Neural progenitor cell (in vitro differentiated cells): ENCODE measurements at regions not wholly inside any gene's neighbourhood (a gene's known extent, or its start where the extent isn't known, plus 50 kb on each side); places are given as distances from the start of the nearest gene placed in this dataset. TPM values are rescaled to one million over a fixed set of nuclear protein-coding genes. Genes with fewer than 3 reads are reported as not detected.

ENCODE experiments used
- DNase-seq: peaks from one replicate; pipeline ENCODE4 v3.0.0-alpha.2; 2016; ENCODE audit warnings: low spot score
- H2AFZ ChIP-seq: fragments of 200-600 bp; sonication (generic); replicated peaks from 2 replicates; pipeline ENCODE4 v1.6.1; 2016; ENCODE audit warnings: antibody characterized with exemption
- H3F3A ChIP-seq: fragments of 200-600 bp; sonication (generic); 2 replicates; pipeline ENCODE4 v1.6.1; 2016; ENCODE audit warnings: antibody characterized with exemption, low read depth
- H3K27ac ChIP-seq: fragments of 200-600 bp; sonication (generic); 2 replicates; pipeline ENCODE4 v1.5.1; 2016; ENCODE audit warnings: mild to moderate bottlenecking
- H3K27me3 ChIP-seq: fragments of 200-600 bp; sonication (generic); 2 replicates; pipeline ENCODE4 v1.6.1; 2016; ENCODE audit warnings: mild to moderate bottlenecking, moderate library complexity
- H3K36me3 ChIP-seq: fragments of 200-600 bp; sonication (generic); 2 replicates; pipeline ENCODE4 v1.5.1; 2016
- H3K4me1 ChIP-seq: fragments of 200-600 bp; sonication (generic); 2 replicates; pipeline ENCODE4 v1.6.1; 2016; ENCODE audit warnings: mixed run types
- H3K4me2 ChIP-seq: fragments of 200-600 bp; sonication (generic); 2 replicates; pipeline ENCODE4 v1.6.1; 2016
- H3K4me3 ChIP-seq: fragments of 200-600 bp; sonication (generic); 2 replicates; pipeline ENCODE4 v1.5.1; 2016
- H3K79me2 ChIP-seq: fragments of 200-600 bp; sonication (generic); 2 replicates; pipeline ENCODE4 v1.6.1; 2016; ENCODE audit warnings: low read depth
- H3K9ac ChIP-seq: fragments of 200-600 bp; sonication (generic); 2 replicates; pipeline ENCODE4 v1.6.1; 2016
- H3K9me3 ChIP-seq: fragments of 200-600 bp; sonication (generic); 2 replicates; pipeline ENCODE4 v1.5.1; 2016; ENCODE audit warnings: low read depth
- H4K20me1 ChIP-seq: fragments of 200-600 bp; sonication (generic); 2 replicates; pipeline ENCODE4 v1.6.1; 2016; ENCODE audit warnings: low read depth
- H3K27ac Mint-ChIP-seq: 3 replicates; pipeline ENCODE4 v1.8.0; 2021; ENCODE audit warnings: mixed read lengths
- H3K27me3 Mint-ChIP-seq: 2 replicates; pipeline ENCODE4 v1.8.0; 2022; ENCODE audit warnings: low read depth, mild to moderate bottlenecking, inconsistent platforms, moderate library complexity, mixed read lengths; ENCODE audit not compliant: insufficient read depth
- H3K36me3 Mint-ChIP-seq: 3 replicates; pipeline ENCODE4 v1.8.0; 2021; ENCODE audit warnings: mixed read lengths
- H3K4me1 Mint-ChIP-seq: 3 replicates; pipeline ENCODE4 v1.8.0; 2021; ENCODE audit warnings: mixed read lengths
- H3K4me3 Mint-ChIP-seq: 3 replicates; pipeline ENCODE4 v1.8.0; 2021; ENCODE audit warnings: mild to moderate bottlenecking, moderate library complexity, mixed read lengths
- H3K9me3 Mint-ChIP-seq: 3 replicates; pipeline ENCODE4 v1.8.0; 2020; ENCODE audit warnings: mixed read lengths
- CTCF ChIP-seq: fragments of 200-600 bp; sonication (generic); IDR thresholded peaks from 2 replicates; pipeline ENCODE4 v1.5.1; 2017; ENCODE audit warnings: antibody characterized with exemption, mild to moderate bottlenecking
- EZH2 ChIP-seq: fragments of 200-600 bp; sonication (generic); IDR thresholded peaks from 2 replicates; pipeline ENCODE4 v1.6.1; 2017; ENCODE audit warnings: antibody characterized with exemption, mild to moderate bottlenecking, moderate library complexity
- EZH2phosphoT487 ChIP-seq: fragments of 200-600 bp; sonication (generic); IDR thresholded peaks from 2 replicates; pipeline ENCODE4 v1.6.1; 2017; ENCODE audit warnings: antibody characterized with exemption
- microRNA-seq: library from miRNA; unstranded; fragments of <30 nt; microRNA quantifications from one replicate; pipeline ENCODE4, GENCODE V29; 2016
- small RNA-seq: library from RNA; depleted of rRNA; stranded (forward); fragments of <200 nt; gene quantifications from one replicate; pipeline ENCODE3, GENCODE V24; 2015

- Histone ChIP-seq H4K20me1 (no peaks in the 10 kb centered on the region), H3K27ac (no peak overlapping the region), H3K9ac (no peak overlapping the region), H3K4me1 (peaks cover 18% of the 10 kb centered on the region), H3K4me2 (no peak overlapping the region), H3K79me2 (no peaks in the 10 kb centered on the region), H2AFZ (no peak overlapping the region), H3K9me3 (no peaks in the 10 kb centered on the region), H3K36me3 (no peaks in the 10 kb centered on the region), H3F3A (no peaks in the 10 kb centered on the region), H3K27me3 (no peaks in the 10 kb centered on the region), H3K4me3 (no peak overlapping the region)
- H3K4me3 Mint-ChIP-seq, result no peak overlapping the region
- no peak overlapping the region for H3K27ac Mint-ChIP-seq
- TF ChIP-seq EZH2, result no peak
- TF ChIP-seq CTCF, result peak; percentile 20
- no peak for DNase-seq
- H3K9me3 Mint-ChIP-seq, result peaks cover 3% of the 10 kb centered on the region
- H3K36me3 Mint-ChIP-seq, result no peaks in the 10 kb centered on the region
- H3K4me1 Mint-ChIP-seq, result peaks cover 10% of the 10 kb centered on the region
- H3K27me3 Mint-ChIP-seq, result no peaks in the 10 kb centered on the region
Observed at GRCh38 chr5:129400395-129400983, 59.6 kb upstream of the ADAMTS19 start.

- no peaks in the 10 kb centered on the region for H3K27me3 ChIP-seq
- no peaks in the 10 kb centered on the region for H3K9me3 ChIP-seq
- peaks cover 14% of the 10 kb centered on the region for H3K4me1 Mint-ChIP-seq
- H3K36me3 Mint-ChIP-seq, result no peaks in the 10 kb centered on the region
- no peak for DNase-seq
- no peak overlapping the region for H3K4me3 Mint-ChIP-seq
- H3K4me3 ChIP-seq, result no peak overlapping the region
- TF ChIP-seq EZH2 (no peak), CTCF (no peak), EZH2phosphoT487 (no peak)
- no peak overlapping the region for H2AFZ ChIP-seq
- H3F3A ChIP-seq, result no peaks in the 10 kb centered on the region
- no peak overlapping the region for H3K9ac ChIP-seq
- no peak overlapping the region for H3K27ac Mint-ChIP-seq
- no peak overlapping the region for H3K27ac ChIP-seq
- peaks cover 10% of the 10 kb centered on the region for H3K4me1 ChIP-seq
- H3K9me3 Mint-ChIP-seq, result peaks cover 13% of the 10 kb centered on the region
- H3K79me2 ChIP-seq, result no peaks in the 10 kb centered on the region
- H3K4me2 ChIP-seq, result no peak overlapping the region
- no peaks in the 10 kb centered on the region for H3K27me3 Mint-ChIP-seq
- H4K20me1 ChIP-seq, result no peaks in the 10 kb centered on the region
- H3K36me3 ChIP-seq, result no peaks in the 10 kb centered on the region
Observed at GRCh38 chr5:129405222-129405621, 54.9 kb upstream of the ADAMTS19 start.

- Histone ChIP-seq H3K4me2 (no peak overlapping the region), H3K9me3 (no peaks in the 10 kb centered on the region), H3K9ac (no peak overlapping the region), H3K79me2 (no peaks in the 10 kb centered on the region), H3K4me1 (peaks cover 17% of the 10 kb centered on the region), H2AFZ (no peak overlapping the region), H3K27ac (no peak overlapping the region), H3K27me3 (no peaks in the 10 kb centered on the region), H3K36me3 (no peaks in the 10 kb centered on the region), H3F3A (no peaks in the 10 kb centered on the region), H3K4me3 (no peak overlapping the region), H4K20me1 (no peaks in the 10 kb centered on the region)
- Mint-ChIP-seq H3K27ac (no peak overlapping the region), H3K4me1 (peaks cover 24% of the 10 kb centered on the region), H3K36me3 (no peaks in the 10 kb centered on the region), H3K9me3 (peaks cover 13% of the 10 kb centered on the region), H3K27me3 (no peaks in the 10 kb centered on the region), H3K4me3 (no peak overlapping the region)
- no peak for DNase-seq
- no peak for TF ChIP-seq EZH2phosphoT487
- no peak for TF ChIP-seq CTCF
- no peak for TF ChIP-seq EZH2
Observed at GRCh38 chr5:129406440-129406839, 53.7 kb upstream of the ADAMTS19 start.

Small RNA genes lying in the stretch of these regions (microRNA-seq; reads per million reads assigned to microRNA genes)
- gene MIR4460, result not detected

Small RNA genes lying in the stretch of these regions (small RNA-seq; reads per million reads assigned to genes)
- gene MIR4460, result not detected
